ENCODE measurements at regions not wholly inside any gene's neighbourhood (a gene's known extent, or its start where the extent isn't known, plus 50 kb on each side); places are given as distances from the start of the nearest gene placed in this dataset.
"Not testable (repeated sequence)": the region's sequence is repeated elsewhere in the genome, so short reads cannot be mapped to it uniquely, and the experiment has no call there.

GRCh38 chr12:75831402-75831801 lies 200.2 kb downstream of the PHLDA1 start:
- no peak for DNase-seq

GRCh38 chr12:75827061-75827460 lies 204.5 kb downstream of the PHLDA1 start:
- DNase-seq, result no peak

GRCh38 chr12:75825686-75826085 lies 205.9 kb downstream of the PHLDA1 start:
- no peak for DNase-seq

- DNase-seq, result no peak
Observed at GRCh38 chr12:75823475-75823874, 208.1 kb downstream of the PHLDA1 start.

- no peak for DNase-seq
Observed at GRCh38 chr12:75822416-75822815, 209.2 kb downstream of the PHLDA1 start.

- DNase-seq, result no peak
Observed at GRCh38 chr12:75820848-75821578, 210.6 kb downstream of the PHLDA1 start.

GRCh38 chr12:75820071-75820470 lies 211.5 kb downstream of the PHLDA1 start:
- DNase-seq, result no peak

- DNase-seq, result no peak
Observed at GRCh38 chr12:75819512-75819911, 212.1 kb downstream of the PHLDA1 start.

GRCh38 chr12:75818863-75819262 lies 212.7 kb downstream of the PHLDA1 start:
- no peak for DNase-seq

GRCh38 chr12:75816897-75817296 lies 214.7 kb downstream of the PHLDA1 start:
- DNase-seq, result no peak

- no peak for DNase-seq
Observed at GRCh38 chr12:75815756-75816155, 215.8 kb downstream of the PHLDA1 start.

- no peak for DNase-seq
Observed at GRCh38 chr12:75814851-75815754, 216.5 kb downstream of the PHLDA1 start.

- DNase-seq, result no peak
Observed at GRCh38 chr12:75813072-75813471, 218.5 kb downstream of the PHLDA1 start.

- DNase-seq, result no peak
Observed at GRCh38 chr12:75812271-75813018, 219.1 kb downstream of the PHLDA1 start.

GRCh38 chr12:75809746-75810145 lies 221.8 kb downstream of the PHLDA1 start:
- DNase-seq, result no peak

- no peak for DNase-seq
Observed at GRCh38 chr12:75807494-75807893, 224.1 kb downstream of the PHLDA1 start.

GRCh38 chr12:75805905-75806304 lies 225.7 kb downstream of the PHLDA1 start:
- no peak for DNase-seq

- no peak for DNase-seq
Observed at GRCh38 chr12:75805320-75805719, 226.3 kb downstream of the PHLDA1 start.

- DNase-seq, result no peak
Observed at GRCh38 chr12:75798136-75798926, 233.2 kb downstream of the PHLDA1 start.

- DNase-seq, result no peak
Observed at GRCh38 chr12:75795125-75795524, 236.5 kb downstream of the PHLDA1 start.

- DNase-seq, result no peak
Observed at GRCh38 chr12:75792687-75793086, 238.9 kb downstream of the PHLDA1 start.

GRCh38 chr12:75790219-75790618 lies 241.4 kb downstream of the PHLDA1 start:
- DNase-seq, result no peak

- DNase-seq, result not testable (repeated sequence)
Observed at GRCh38 chr12:75787146-75787545, 244.4 kb downstream of the PHLDA1 start.
